KMS-11 (cell line): ENCODE measurements at regions not wholly inside any gene's neighbourhood (a gene's known extent, or its start where the extent isn't known, plus 50 kb on each side); places are given as distances from the start of the nearest gene placed in this dataset.

Source experiments
- H2AFZ ChIP-seq: fragments of 200-600 bp; sonication (generic); 2 replicates; pipeline ENCODE4 v1.6.1; 2016; ENCODE audit warnings: antibody characterized with exemption, mixed run types, low read depth
- H3K27ac ChIP-seq: fragments of 200-600 bp; sonication (generic); 2 replicates; pipeline ENCODE4 v1.6.1; 2016; ENCODE audit warnings: mild to moderate bottlenecking, mixed run types
- H3K27me3 ChIP-seq: fragments of 200-600 bp; sonication (generic); 2 replicates; pipeline ENCODE4 v1.6.1; 2017; ENCODE audit warnings: mild to moderate bottlenecking, low read depth, mixed run types, moderate library complexity; ENCODE audit not compliant: insufficient read depth
- H3K36me3 ChIP-seq: fragments of 200-600 bp; sonication (generic); 2 replicates; pipeline ENCODE4 v1.6.1; 2017; ENCODE audit warnings: mild to moderate bottlenecking, mixed run types; ENCODE audit not compliant: insufficient read depth
- H3K4me1 ChIP-seq: fragments of 200-600 bp; sonication (generic); 2 replicates; pipeline ENCODE4 v1.6.1; 2016; ENCODE audit warnings: mild to moderate bottlenecking, low read depth, mixed run types; ENCODE audit not compliant: poor library complexity, severe bottlenecking
- H3K4me2 ChIP-seq: fragments of 200-600 bp; sonication (generic); 2 replicates; pipeline ENCODE4 v1.7.0; 2016; ENCODE audit warnings: mild to moderate bottlenecking, mixed run types
- H3K4me3 ChIP-seq: fragments of 200-600 bp; sonication (generic); IDR thresholded peaks from 2 replicates; pipeline ENCODE4 v1.6.1; 2017; ENCODE audit warnings: low read depth, low read length, mixed read lengths; ENCODE audit not compliant: insufficient read depth
- H3K79me2 ChIP-seq: fragments of 200-600 bp; sonication (generic); 2 replicates; pipeline ENCODE4 v1.6.1; 2016; ENCODE audit warnings: low read depth, mixed run types; ENCODE audit not compliant: insufficient read depth
- H3K9ac ChIP-seq: fragments of 200-600 bp; sonication (generic); 2 replicates; pipeline ENCODE4 v1.6.1; 2016; ENCODE audit warnings: mild to moderate bottlenecking, mixed run types
- H4K20me1 ChIP-seq: fragments of 200-600 bp; sonication (generic); 2 replicates; pipeline ENCODE4 v1.6.1; 2016; ENCODE audit warnings: mild to moderate bottlenecking, mixed run types; ENCODE audit not compliant: insufficient read depth
- TF ChIP-seq, protein P1 (sequence below): fragments of 200-600 bp; sonication (generic); conservative IDR thresholded peaks from 2 replicates; pipeline ENCODE4 v1.6.1; 2017; ENCODE audit warnings: low read depth, mild to moderate bottlenecking, antibody characterized with exemption, low read length, moderate library complexity, mixed read lengths

GRCh38 chr12:30825341-30825740, 70.6 kb upstream of the CAPRIN2 start:
- H3K4me1 ChIP-seq = no peaks in the 10 kb centered on the region
- no peaks in the 10 kb centered on the region for H3K79me2 ChIP-seq
- no peak overlapping the region for H3K27ac ChIP-seq
- no peak overlapping the region for H3K9ac ChIP-seq
- no peak overlapping the region for H2AFZ ChIP-seq
- no peaks in the 10 kb centered on the region for H4K20me1 ChIP-seq
- H3K4me2 ChIP-seq = no peak overlapping the region
- no peaks in the 10 kb centered on the region for H3K27me3 ChIP-seq
- H3K36me3 ChIP-seq = no peaks in the 10 kb centered on the region
- TF ChIP-seq, protein P1, sequence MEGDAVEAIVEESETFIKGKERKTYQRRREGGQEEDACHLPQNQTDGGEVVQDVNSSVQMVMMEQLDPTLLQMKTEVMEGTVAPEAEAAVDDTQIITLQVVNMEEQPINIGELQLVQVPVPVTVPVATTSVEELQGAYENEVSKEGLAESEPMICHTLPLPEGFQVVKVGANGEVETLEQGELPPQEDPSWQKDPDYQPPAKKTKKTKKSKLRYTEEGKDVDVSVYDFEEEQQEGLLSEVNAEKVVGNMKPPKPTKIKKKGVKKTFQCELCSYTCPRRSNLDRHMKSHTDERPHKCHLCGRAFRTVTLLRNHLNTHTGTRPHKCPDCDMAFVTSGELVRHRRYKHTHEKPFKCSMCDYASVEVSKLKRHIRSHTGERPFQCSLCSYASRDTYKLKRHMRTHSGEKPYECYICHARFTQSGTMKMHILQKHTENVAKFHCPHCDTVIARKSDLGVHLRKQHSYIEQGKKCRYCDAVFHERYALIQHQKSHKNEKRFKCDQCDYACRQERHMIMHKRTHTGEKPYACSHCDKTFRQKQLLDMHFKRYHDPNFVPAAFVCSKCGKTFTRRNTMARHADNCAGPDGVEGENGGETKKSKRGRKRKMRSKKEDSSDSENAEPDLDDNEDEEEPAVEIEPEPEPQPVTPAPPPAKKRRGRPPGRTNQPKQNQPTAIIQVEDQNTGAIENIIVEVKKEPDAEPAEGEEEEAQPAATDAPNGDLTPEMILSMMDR = no peak
- H3K4me3 ChIP-seq = no peak overlapping the region

GRCh38 chr12:30824311-30824710, 69.6 kb upstream of the CAPRIN2 start:
- Histone ChIP-seq H3K27ac (no peak overlapping the region), H3K79me2 (no peaks in the 10 kb centered on the region), H3K4me3 (no peak overlapping the region), H3K27me3 (no peaks in the 10 kb centered on the region), H4K20me1 (no peaks in the 10 kb centered on the region), H3K9ac (no peak overlapping the region), H2AFZ (no peak overlapping the region), H3K4me2 (no peak overlapping the region), H3K4me1 (no peaks in the 10 kb centered on the region), H3K36me3 (no peaks in the 10 kb centered on the region)
- TF ChIP-seq, protein P1 = no peak

DNA sequence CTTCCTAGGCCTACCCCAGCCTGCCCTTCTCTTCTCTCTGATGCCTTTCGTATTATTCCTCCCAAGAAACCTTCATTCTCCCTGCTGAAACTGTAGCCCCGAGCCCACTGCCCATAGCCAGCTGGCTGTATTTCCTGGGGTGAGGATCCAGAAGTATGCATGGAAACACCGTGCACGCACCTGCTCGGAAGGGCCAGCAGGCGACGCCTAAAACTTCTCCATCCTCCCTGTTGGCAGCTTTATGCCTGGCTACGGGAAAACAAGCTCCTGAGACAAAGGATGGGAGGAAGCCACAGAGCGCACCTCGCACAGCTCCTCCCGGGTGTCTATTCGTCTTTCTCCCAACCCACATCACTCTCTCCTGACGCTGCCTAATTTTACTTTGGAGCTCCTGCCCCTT, 69.0 kb upstream of the CAPRIN2 start:
- Histone ChIP-seq H2AFZ (no peak overlapping the region), H3K4me1 (no peaks in the 10 kb centered on the region), H3K4me3 (no peak overlapping the region), H3K79me2 (no peaks in the 10 kb centered on the region), H3K36me3 (no peaks in the 10 kb centered on the region), H3K4me2 (no peak overlapping the region), H3K27ac (no peak overlapping the region), H3K27me3 (no peaks in the 10 kb centered on the region), H3K9ac (no peak overlapping the region), H4K20me1 (no peaks in the 10 kb centered on the region)
- TF ChIP-seq, protein P1 = no peak

GRCh38 chr12:30823156-30823699, 68.5 kb upstream of the CAPRIN2 start:
- Histone ChIP-seq H2AFZ (peak overlapping the region; percentile 68; the same call in 1 of the 2 replicates), H3K4me3 (no peak overlapping the region), H3K4me1 (no peaks in the 10 kb centered on the region), H3K36me3 (no peaks in the 10 kb centered on the region), H3K4me2 (peak overlapping the region; percentile 22; the same call in 1 of the 2 replicates), H3K27ac (no peak overlapping the region), H3K79me2 (no peaks in the 10 kb centered on the region), H4K20me1 (no peaks in the 10 kb centered on the region), H3K9ac (peak overlapping the region; percentile 5; the same call in 1 of the 2 replicates), H3K27me3 (no peaks in the 10 kb centered on the region)
- TF ChIP-seq, protein P1 = 0 out of 2 replicates have a peak, but pooled peaks have one; percentile 21
